Epidermal melanocyte (primary cell): ENCODE measurements at regions not wholly inside any gene's neighbourhood (a gene's known extent, or its start where the extent isn't known, plus 50 kb on each side); places are given as distances from the start of the nearest gene placed in this dataset.
A peak's percentile ranks its signal among the peaks of the same experiment; 100 is the strongest.

Experiments
- DNase-seq: peaks from one replicate; pipeline ENCODE4 v3.0.0; 2011; ENCODE audit warnings: low spot score; ENCODE audit not compliant: insufficient read length

DNA sequence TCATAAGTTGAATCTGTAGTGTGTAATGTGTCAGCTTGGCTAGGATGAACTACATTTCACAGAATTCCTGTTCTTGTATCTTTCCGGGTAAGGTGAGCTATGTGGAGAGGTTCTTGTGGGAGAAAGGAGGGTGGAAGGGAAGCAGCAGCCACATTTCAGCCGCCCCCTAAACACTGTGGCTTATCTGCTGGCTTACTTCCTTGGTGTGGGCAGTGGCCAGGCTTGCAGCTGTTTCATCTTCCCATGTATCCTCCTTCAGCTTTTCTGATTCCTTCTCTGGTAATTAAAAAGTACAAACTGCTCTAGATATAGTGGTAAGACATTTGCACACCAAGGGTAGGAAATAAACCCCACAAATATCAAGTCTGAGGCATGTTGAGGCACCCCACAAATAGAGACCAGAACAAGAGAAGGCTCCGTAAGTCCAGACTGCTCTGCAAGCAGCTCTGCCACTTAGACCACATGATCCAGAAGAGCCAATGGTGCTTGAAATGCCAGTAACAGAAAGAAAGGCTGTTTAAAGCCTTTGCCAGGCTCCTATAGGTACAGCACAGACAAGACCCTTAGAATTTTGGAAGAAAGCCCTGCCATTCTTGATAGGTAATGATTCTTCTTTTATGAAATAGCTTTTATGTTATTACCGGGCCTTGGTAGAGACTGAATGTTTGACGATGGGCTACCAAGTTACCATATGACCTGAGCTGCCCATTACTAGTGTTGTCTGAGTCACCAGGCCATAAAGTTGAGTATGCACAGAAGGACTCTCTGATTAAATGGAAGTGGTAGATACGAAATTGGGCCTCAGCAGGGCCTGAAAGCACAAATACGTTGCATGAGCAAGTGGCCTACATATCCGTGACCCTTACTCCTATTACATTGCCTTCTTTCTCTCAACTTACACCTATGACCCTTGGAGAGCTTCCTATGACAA is 215.0 kb upstream of the SGK1 start:
- no peak for DNase-seq

DNA sequence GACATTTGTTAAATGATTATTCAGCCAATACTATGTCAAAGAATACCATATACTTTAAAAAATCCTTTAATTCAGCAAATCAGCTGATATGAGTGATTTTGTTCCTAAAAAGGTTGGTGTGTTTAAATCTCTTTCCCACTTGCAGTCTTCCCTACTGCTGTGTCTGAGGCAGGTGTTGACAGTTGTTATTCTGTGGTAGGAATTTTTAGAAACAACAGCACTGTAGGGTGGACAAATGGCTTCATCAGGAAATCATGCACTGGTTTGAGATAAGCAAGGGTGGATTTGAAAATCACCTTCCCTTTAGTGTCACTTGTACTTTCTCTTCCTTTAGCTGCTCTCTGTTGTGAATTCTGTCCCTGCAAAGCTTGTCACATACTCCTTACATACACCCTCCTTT is 213.7 kb upstream of the SGK1 start:
- DNase-seq = no peak

DNA sequence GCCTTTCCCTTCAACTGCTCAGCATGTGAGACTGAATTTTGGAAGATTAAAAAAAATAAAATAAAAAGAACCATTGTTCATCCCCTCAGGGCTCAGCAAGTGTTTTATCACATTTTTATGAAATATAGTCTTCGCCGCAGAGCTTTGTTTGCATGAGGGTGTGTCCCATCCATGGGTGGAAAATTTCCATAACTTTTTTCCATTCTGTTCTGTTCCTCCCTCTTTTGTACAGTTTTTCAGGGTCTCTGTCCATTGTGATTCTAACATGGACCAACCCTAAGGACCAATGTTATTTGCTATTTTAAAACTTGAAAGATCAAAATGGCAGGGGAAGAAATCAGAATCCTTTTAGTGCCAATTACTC is 213.3 kb upstream of the SGK1 start:
- no peak for DNase-seq

DNA sequence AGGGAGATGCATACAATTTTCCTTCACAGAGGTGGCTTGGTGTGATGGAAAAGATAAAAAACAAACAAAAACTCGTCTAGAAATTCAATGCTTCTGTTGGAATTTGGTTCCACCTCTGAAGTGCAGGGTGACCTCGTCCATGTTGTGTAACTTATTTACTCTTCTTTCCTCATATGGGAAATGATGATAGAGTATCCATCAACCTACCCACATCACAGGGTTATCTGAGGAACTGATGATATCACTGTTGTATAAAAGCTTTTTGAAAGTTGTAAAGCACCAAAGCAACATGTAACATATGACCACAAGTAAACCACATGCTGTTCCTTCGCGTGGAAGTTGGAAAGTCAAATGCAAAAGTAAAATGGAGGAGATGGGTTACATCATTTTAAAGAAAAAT is 212.0 kb upstream of the SGK1 start:
- no peak for DNase-seq

DNA sequence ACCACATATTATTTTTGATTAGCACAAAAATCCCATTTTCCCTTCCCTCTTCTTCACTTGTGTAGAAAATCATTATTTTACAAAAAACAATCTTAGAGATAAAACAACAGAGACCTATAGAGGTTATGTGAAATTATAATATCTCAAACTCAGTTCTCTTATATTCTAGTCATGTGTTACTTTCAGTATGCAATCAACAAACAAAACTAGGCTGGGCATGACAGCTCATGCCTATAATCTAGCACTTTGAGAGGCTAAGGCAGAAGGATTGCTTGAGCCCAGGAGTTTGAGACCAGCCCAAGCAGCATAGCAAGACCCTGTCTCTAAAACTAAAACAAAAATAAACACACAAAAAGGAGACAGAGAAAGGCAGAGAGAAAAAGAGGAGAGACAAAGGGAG is 211.4 kb upstream of the SGK1 start:
- DNase-seq = no peak

DNA sequence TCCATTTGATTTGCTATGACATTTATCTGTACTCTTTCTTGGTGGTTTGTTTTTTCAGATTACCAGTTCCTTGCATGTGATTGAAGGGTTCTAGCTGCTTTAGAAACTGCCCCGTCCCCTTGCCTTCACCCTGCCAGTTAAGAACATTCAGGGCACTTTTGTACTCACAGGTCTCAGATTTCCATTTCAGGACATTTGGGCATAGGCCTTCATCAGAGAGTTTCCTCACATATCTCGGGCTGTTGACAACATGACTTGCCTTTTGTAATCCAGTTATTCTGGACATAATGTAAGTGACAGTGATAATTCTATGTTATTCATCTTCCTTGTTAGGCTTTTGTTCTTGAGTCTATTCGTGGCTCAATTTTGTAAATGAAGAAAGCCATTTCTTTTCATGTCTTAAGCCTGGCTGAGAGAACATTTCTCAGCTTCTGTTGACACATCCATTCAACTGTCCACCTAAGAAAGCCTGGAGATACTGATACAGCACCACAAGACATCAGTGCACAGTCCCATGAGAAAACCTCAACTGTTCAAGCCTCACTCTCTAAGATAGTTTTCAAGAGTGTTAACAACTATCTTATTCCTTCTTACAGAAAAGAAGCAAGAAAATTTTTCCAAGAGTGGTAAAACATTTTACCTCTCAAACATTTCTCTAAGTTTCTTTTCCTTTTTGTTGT is 209.3 kb upstream of the SGK1 start:
- no peak for DNase-seq

DNA sequence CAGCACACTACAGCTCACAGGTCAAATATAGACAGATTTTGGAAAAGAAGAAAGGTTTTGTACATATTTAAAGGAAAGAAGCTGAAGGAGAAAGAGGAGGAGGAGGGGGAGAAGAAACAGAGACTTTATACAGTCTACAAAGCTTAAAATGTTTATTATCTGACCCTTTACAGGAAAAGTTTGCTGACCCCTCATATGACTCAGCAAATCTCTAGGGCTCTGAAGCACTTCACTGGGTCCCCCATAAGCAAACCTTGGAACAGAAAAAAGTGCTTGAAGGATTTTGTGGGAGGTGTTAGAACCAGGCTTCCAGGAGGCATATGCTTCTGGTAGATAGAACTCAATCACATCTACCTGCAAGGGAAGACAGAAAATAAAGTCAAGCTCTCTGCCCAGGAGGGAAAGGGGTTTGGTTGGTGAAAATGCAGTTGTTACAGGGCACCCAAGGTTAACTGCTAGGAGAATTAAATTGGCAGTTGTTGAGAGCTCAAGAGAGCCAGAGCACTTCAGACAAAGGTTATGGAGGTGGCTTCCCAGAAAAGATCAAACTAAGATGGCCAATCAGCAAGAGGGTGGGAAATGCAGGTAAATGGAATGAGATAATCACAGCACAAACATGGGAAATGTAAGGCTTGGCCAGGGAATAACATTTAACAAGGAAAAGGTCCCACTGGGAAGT is 207.4 kb upstream of the SGK1 start:
- no peak for DNase-seq

DNA sequence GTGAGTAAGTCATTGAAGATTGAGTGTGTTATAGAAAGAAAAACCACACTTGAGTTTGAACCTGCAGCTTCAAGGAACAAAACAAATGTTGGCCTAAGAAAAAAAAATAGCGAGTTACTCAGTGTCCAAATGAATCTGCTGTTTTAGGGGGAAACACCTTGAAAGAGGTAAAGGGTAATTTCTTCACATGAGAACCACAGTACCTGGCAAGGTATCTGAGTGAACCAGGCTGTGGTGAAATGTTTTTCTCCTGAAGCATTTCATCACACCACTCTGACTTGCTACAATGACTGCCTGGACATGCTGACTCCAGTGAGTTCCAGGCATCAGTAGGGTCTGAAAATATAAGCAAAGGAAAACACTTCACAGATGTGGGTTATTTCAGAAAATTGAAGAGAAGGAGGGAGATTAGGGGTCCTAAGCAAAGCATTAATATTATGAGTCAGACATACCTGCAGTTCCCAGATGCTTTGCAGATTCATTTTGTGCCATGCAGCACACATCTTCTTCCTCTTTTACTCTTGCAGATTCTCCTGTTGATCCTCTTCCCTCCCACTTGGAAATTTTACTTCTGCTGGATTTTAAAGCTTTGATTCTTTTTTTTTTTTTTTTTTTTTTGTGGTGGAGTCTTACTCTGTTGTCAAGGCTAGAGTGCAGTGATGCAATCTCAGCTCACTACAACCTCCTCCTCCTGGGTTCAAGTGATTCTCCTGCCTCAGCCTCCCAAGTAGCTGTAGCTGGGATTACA is 206.2 kb upstream of the SGK1 start:
- no peak for DNase-seq

DNA sequence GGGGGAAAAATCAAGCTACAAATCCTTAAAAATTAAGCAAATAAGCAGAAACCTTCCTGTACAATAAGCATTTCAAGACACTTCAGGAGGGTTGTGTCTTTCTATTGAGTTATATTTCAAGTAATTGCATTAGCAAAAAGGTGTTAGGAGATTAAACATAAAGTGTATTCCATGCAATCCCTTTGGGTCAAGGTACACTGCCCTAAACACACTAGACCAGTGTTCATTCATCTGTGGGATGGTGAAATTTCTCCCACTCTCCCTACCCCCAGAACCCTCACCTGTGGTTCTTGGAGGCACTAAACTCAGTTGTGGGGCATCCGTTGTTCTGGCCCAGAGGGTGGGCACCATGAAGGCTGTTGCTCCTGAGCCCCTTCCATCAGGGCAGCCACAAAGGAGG is 205.1 kb upstream of the SGK1 start:
- no peak for DNase-seq

DNA sequence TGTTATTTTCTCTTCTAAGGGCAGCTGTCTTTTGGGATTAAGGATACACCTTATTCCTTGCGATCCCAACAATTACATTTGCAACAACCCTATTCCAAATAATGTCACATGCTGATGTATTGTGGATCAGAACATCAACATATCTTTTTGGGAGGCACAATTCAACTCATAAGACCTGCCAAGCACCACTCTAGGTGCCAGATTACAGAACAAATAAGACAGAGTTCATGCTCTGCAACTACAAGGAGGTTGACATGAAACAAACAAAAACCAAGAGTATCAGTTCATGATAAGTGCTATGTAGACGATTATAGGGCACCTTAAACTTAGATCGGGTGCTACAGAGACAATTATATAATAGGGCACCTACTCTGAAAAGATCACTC is 203.2 kb upstream of the SGK1 start:
- DNase-seq = no peak

DNA sequence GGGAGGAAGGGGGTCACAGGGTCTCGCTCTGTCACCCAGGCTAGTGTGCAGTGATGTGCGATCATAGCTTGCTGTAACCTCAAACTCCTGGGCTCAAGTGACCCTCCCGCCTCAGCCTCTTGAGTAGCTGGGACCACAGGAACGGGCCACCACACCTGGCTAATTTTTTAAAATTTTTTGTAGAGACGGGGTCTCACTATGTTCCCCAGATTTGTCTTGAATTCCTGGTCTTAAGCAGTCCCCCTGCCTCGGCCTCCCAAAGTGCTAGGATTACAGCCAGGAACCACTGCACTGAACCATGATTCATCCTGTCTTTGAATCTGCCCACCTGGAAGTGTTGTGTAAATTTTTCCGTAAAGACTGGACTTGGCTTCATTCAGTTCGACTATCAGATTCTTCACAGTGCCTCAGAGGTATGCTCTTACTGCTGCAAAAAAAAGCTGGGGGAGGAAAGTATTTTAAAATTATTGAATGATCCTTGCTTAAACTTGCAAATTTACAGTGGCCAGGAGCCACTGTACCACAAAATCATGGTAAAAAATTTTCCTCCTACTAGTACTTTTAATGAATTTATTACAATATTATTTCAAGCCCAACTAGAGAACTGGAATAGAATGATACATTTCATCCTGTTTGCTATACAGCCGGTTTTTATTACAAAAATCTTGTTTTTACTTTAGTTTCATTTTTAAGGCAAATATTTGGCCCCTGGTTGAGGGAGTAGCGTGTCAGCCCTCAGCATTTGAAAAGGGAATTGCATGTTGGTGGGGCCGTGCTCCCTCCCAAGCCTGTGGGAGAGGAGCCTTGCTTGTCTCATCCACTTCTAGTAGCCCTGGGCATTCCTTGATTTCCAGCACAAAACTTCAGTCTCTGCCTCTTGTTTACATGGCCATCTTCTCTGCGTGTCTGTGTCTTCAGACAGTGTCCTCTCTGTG is 202.5 kb upstream of the SGK1 start:
- DNase-seq = no peak

DNA sequence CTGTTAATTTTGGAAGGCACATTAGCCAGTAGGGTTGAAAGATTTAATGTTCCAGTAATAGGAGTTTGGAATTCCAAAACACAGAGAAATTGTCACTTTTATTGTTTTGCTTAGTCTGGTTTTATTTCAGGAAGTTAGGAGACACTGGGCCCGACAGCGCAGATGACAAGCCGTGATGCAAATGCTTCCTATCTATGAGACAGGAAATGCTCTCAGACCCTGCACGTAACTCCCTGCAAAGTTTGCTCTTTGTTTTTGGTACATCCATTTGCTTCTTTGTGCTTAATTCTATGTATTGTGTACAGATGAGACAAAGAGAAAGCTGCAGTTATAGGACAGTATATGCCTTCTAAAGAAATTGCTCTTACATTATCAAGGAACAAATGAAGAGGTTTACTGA is 201.6 kb upstream of the SGK1 start:
- no peak for DNase-seq

DNA sequence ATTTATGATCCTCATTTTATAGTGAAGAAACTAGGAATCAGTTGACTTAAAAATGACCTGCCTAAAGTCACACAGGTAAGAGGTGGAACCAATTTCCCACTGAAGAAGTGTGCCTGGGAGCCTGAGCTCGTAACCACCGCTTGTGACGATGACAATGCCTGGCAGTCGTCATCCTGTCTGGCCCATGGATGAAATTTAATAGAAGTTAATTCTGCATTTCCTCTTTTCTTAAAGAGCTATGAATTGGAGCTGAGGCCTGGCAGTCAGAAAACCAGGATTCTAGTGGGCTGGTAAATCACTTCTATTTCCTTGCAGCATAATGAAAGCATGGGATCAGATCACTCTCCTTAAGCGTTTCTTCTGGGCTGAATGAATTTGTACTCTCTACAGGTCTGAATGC is 200.0 kb upstream of the SGK1 start:
- DNase-seq = no peak

DNA sequence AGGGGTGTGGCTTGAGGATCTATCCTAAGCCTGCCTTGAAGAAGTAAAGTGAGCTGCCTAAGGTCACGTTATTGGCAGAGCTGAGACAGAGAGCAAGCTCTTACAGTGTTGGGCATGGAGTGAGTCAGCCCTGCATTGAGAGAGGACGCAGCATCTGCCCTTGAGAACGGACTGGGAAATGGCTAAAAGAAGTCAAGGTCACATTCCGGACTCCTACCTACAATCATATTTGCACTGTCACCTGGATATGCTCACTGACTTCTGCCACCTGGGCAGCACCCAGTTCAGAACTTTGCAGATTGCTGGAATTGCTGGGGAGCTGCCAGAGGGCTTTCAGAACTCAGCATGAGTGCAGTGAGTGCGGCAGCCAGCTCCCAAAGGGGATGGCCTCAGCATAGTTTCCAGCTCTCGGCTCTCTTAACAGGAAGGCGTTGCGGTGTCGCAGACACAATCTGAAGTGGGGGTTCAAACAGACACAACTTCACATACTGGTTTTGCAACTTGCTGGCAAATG is 199.3 kb upstream of the SGK1 start:
- peak; percentile 28 for DNase-seq

DNA sequence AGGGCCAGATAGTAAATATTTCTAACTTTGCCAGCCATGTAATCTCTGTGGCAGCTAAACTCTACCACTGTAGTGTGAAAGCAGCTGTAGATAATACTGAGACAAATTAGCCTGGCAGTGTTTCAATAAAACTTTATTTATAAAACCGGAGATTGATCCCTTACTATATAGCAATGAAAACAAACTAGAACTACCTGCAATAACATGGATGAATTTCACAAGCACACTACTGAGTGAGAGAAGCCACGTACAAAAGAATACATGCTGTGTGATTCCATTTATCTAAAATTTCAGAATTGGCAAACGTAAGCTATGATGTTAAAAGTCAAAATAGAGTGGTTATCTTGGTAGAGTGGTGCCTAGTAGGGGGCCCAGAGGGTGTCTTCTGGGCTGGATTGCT is 198.7 kb upstream of the SGK1 start:
- DNase-seq = no peak

DNA sequence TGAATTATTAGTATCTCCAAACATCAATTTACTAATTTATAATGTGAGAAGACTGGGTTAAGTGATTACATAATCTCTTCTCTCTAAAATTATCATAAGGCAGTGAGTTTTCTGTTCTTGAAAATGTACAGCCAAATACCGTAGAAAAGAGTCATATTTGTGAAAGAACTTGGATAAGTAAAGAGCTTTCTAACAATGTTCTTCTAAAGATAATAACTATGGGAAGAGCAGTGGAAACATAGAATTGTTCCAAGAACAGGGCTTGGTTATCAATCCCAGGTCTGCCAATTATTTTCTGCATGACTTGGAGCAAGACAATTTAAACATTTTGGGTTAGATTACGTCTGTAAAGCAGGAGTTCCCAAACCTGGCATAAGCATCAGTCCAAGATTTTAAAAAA is 198.1 kb upstream of the SGK1 start:
- DNase-seq = no peak

DNA sequence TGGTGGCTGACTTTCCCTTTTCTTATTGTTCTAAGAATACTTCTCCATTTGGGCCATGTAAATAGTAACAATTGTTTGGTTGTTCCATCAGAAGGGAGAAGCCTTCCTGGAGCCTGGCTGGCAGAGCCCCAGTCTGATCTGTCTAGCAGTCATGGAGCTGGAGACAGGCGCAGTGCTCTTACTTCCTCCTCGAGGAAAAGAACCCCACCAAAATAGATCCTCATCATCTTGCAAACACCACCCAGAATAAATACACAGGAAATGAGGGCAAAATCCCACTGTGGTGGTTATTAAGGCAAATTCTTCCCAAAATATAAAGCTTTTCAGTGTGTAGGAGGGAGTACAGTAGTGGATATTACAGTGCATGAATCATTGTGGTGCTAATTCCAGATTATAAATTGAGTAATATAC is 195.1 kb upstream of the SGK1 start:
- no peak for DNase-seq

DNA sequence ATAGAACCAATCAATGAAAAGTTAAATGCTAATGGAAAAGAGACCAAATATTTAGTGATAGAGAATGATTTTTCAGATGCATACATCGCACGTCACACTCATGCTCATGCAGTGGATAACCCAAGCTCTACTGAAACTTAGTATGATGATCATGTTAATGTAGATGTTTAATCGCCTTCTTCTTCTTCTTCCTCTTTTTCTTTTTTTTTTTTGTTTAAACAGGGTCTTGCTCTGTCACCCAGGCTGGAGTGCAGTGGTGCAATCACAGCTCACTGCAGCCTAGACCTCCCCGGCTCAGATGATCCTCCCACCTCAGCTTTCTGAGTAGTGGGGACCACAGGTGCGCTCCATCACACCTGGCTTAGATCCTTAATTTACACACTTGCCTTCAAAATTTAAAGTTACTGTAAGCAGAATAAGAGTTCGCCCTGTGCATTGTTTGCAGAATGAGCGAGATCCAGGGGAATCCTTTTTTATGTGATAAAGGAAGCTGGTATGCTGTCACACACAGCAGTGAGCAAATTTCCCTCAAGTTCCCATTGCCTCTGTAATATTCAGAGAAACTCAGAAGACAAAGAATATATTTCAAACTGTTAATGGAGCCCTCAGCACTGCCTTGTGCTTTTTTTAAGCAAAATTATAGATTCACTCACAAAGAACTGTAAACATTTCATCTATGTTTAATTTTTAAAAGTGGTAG is 194.2 kb upstream of the SGK1 start:
- DNase-seq = no peak

DNA sequence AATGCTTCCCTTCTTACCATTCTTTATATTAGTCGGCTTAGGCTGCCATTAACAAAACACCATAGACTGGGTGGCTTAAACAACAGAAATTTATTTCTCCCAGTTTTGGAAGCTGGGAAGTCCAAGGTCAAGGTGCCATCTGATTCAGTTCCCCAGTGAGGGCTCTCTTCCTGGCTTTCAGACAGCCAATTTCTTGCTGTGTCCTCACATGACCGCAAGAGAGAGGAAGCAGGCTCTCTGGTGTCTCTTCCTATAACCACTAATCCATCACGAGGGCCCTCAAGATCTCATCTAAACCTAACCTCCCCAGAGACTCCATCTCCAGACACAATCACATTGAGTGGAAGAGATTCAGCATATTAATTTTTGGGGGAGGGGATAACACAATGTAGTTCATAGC is 193.0 kb upstream of the SGK1 start:
- no peak for DNase-seq

DNA sequence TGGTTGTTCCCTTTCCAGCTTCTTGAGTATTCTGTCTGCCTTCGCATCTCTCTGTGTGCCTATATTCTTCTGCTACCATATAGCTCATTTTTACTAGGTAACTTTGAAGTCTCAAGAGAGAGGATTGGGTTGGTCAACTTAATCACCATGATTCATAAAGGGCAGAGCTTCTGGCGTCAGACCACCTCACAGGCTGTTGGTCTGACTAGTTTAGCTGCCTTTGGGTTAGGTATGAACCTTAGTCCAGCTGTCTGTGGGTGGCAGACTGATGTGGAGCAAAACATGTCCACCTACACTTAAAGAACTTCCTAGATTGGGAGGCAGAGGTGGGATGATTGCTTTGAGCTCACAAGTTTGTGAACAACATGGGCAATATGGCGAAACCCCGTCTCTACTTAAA is 192.2 kb upstream of the SGK1 start:
- DNase-seq = no peak
